NCI-H82 (cell line): ENCODE measurements at regions not wholly inside any gene's neighbourhood (a gene's known extent, or its start where the extent isn't known, plus 50 kb on each side); places are given as distances from the start of the nearest gene placed in this dataset.
"Not testable (repeated sequence)": the region's sequence is repeated elsewhere in the genome, so short reads cannot be mapped to it uniquely, and the experiment has no call there.

Source experiments
- DNase-seq: peaks from one replicate; lab custom pipeline; 2025; lab: John Stamatoyannopoulos, UW

- DNase-seq: no peak
These were observed 72.0 kb upstream of the P3H2 start for GRCh38 chr3:190192739-190193138.

- DNase-seq: no peak
These were observed 71.4 kb upstream of the P3H2 start for GRCh38 chr3:190192087-190192486.

GRCh38 chr3:190188197-190188596, 67.5 kb upstream of the P3H2 start:
- no peak for DNase-seq

GRCh38 chr3:190183121-190183520, 62.4 kb upstream of the P3H2 start:
- no peak for DNase-seq

GRCh38 chr3:190182418-190183043, 61.8 kb upstream of the P3H2 start:
- no peak for DNase-seq

GRCh38 chr3:190180268-190180667, 59.6 kb upstream of the P3H2 start:
- DNase-seq: no peak

GRCh38 chr3:190178779-190179178, 58.1 kb upstream of the P3H2 start:
- no peak for DNase-seq

- not testable (repeated sequence) for DNase-seq
These were observed 56.3 kb upstream of the P3H2 start for GRCh38 chr3:190176933-190177525.

- not testable (repeated sequence) for DNase-seq
These were observed 55.4 kb upstream of the P3H2 start for GRCh38 chr3:190176106-190176505.

GRCh38 chr3:190175490-190175889, 54.8 kb upstream of the P3H2 start:
- no peak for DNase-seq

GRCh38 chr3:190174471-190174870, 53.8 kb upstream of the P3H2 start:
- no peak for DNase-seq

- no peak for DNase-seq
These were observed 52.7 kb upstream of the P3H2 start for GRCh38 chr3:190173426-190173825.

- no peak for DNase-seq
These were observed 52.1 kb upstream of the P3H2 start for GRCh38 chr3:190172751-190173150.
